Fibroblast of lung (primary cell): ENCODE measurements at regions not wholly inside any gene's neighbourhood (a gene's known extent, or its start where the extent isn't known, plus 50 kb on each side); places are given as distances from the start of the nearest gene placed in this dataset.
"Not testable (repeated sequence)": the region's sequence is repeated elsewhere in the genome, so short reads cannot be mapped to it uniquely, and the experiment has no call there.

Source experiments
- DNase-seq, 2 donors: peaks; one replicate each; pipeline versions ENCODE4 v3.0.0 to v3.0.0-alpha.2; 2010; ENCODE audit warnings: low read depth in 2 of 2
- H2AFZ ChIP-seq: 2 replicates; pipeline ENCODE4 v1.5.1; 2012; ENCODE audit warnings: low read length, control low read depth, inconsistent platforms
- H3K27ac ChIP-seq: 2 replicates; pipeline ENCODE4 v1.5.1; 2011; ENCODE audit warnings: low read length, control low read depth; ENCODE audit not compliant: insufficient read depth
- H3K27me3 ChIP-seq: 2 replicates; pipeline ENCODE4 v1.5.1; 2011; ENCODE audit warnings: mild to moderate bottlenecking, low read length; ENCODE audit not compliant: control insufficient read depth, insufficient read depth
- H3K36me3 ChIP-seq: 2 replicates; pipeline ENCODE4 v1.5.1; 2011; ENCODE audit warnings: low read length; ENCODE audit not compliant: control insufficient read depth, insufficient read depth
- H3K4me1 ChIP-seq: 2 replicates; pipeline ENCODE4 v1.5.1; 2011; ENCODE audit warnings: low read length; ENCODE audit not compliant: control insufficient read depth, insufficient read depth; ENCODE audit errors: extremely low read depth
- H3K4me2 ChIP-seq: 2 replicates; pipeline ENCODE4 v1.5.1; 2011; ENCODE audit warnings: low read length, control low read depth; ENCODE audit not compliant: insufficient read depth; ENCODE audit errors: extremely low read depth
- H3K4me3 ChIP-seq, 4 experiments: fragments of 200-600 bp in 1 of 4; sonication (generic) in 1 of 4; replicated peaks in 1 of 4; 2 replicates each; pipeline ENCODE4 v1.5.1; 2011 to 2016; ENCODE audit warnings: low read length in 4 of 4, low read depth in 3 of 4, mild to moderate bottlenecking in 3 of 4, control low read depth in 2 of 4, inconsistent platforms in 1 of 4, mixed read lengths in 1 of 4; ENCODE audit not compliant: insufficient read depth in 1 of 4; ENCODE audit errors: control extremely low read depth in 1 of 4
- H3K79me2 ChIP-seq: 2 replicates; pipeline ENCODE4 v1.5.1; 2012; ENCODE audit warnings: mild to moderate bottlenecking, low read length, inconsistent platforms; ENCODE audit not compliant: control insufficient read depth, insufficient read depth
- H3K9ac ChIP-seq: 2 replicates; pipeline ENCODE4 v1.5.1; 2011; ENCODE audit warnings: mild to moderate bottlenecking, low read length, control low read depth; ENCODE audit not compliant: insufficient read depth
- H3K9me3 ChIP-seq: 2 replicates; pipeline ENCODE4 v1.5.1; 2012; ENCODE audit warnings: low read depth, low read length; ENCODE audit not compliant: control insufficient read depth, insufficient read depth
- H4K20me1 ChIP-seq: 2 replicates; pipeline ENCODE4 v1.5.1; 2011; ENCODE audit warnings: low read length; ENCODE audit not compliant: control insufficient read depth, insufficient read depth; ENCODE audit errors: extremely low read depth

- H4K20me1 ChIP-seq, H3K27me3 ChIP-seq, H3K27ac ChIP-seq, H3K9ac ChIP-seq, H3K36me3 ChIP-seq, H3K9me3 ChIP-seq, H3K4me3 ChIP-seq, H3K79me2 ChIP-seq, H3K4me1 ChIP-seq, H2AFZ ChIP-seq, H3K4me2 ChIP-seq, DNase-seq: not testable (repeated sequence)
Measured at GRCh38 chr5:177845906-177846305, 63.2 kb upstream of the FAM153A start.

DNA sequence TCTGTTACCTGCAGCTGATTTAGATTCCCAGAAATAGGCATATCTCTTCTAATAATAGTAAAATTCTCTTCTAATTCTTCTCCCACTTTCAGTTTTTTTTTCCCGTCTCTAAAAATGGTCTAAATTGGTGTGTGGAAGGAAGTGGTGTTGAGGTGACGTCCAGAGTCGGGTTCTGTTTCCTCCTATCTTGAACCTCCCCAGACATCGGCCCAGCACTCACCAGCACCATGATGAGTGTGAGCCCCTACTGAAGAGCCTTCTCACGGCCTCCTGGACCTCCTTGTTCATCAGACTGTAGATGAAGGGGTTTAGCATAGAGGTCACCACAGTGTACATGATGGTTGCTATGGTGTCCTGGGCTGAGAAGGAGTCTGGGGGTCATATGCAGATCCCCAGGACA is 53.5 kb upstream of the FAM153A start:
- not testable (repeated sequence) for H3K27ac ChIP-seq, H3K9me3 ChIP-seq, H4K20me1 ChIP-seq, H3K27me3 ChIP-seq, H3K9ac ChIP-seq, DNase-seq, H3K79me2 ChIP-seq, H3K4me2 ChIP-seq, H3K4me1 ChIP-seq, H2AFZ ChIP-seq, H3K36me3 ChIP-seq, H3K4me3 ChIP-seq
